NCI-H69 (cell line): ENCODE measurements at regions not wholly inside any gene's neighbourhood (a gene's known extent, or its start where the extent isn't known, plus 50 kb on each side); places are given as distances from the start of the nearest gene placed in this dataset.

Experiments
- DNase-seq: peaks from one replicate; lab custom pipeline; 2025; lab: John Stamatoyannopoulos, UW

DNA sequence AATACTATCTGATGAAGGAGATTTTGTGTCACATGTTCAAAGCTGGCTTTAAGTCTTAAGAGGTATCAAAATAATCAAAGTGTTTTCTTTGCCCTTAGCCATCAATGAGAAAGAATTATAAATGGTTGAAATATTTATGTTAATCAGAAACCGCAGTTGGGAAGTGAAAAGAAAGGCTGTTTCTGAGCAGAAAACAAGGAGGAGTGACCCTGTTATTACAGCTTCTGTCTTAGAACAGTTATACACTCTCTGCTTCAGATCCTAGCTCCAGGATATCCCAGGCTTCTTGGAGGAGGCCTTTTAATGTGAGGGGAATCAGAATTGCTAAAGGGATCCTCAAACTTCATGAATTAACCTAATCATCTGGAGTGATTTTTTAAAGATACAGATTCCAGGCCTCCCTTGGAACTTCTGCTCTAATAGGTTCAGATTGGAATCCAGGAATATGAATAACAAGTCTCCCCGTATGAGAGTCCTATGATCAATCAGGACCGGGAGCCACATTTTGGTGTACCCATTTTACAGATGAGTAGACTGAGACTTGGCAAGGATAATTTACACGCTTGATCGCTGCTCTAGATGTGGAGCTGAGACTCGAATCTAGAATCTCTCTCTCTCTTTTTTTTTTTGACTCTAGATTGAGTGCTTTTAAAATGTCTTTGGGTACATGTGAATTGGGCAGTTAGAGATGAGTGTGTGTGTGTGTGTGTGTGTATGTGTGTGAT is 50.8 kb upstream of the JAG1 start:
- DNase-seq = no peak

DNA sequence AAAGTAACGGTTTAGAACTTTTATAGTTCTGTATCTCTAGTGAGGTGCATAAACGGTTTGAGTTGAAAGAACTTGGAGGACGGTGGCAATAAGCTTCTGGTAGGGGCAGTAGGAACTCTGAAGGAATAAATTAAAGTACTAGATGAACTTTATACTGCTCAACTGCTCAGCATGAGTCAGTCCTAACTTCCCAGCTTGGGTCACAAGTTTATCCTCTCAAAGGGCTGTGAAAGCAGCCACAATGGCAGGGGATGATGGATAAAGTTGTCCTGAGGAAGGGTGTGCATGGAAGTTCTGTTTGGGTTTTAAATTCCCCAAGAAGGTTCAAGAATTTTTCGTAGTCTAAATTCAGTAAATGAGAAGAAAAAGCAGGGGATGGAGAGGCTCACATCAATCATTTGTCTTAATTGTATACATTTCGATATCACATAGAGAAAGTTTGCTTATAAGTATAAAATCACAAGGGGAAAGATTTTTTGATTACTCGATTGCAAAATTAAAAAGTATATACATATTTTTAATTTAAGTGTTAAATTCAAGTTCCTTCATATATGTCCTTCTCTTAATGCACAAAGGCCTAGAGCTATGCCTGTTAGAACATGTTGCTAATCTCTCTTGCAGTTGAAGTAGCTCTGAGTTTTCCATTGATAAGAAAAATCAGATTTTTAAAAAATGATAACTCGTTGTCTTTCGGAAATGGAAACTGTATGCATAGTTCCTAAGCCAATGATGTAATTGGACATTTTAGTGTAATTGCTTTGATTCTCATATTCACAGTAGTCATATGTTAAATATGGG is 55.3 kb upstream of the JAG1 start:
- DNase-seq = no peak

DNA sequence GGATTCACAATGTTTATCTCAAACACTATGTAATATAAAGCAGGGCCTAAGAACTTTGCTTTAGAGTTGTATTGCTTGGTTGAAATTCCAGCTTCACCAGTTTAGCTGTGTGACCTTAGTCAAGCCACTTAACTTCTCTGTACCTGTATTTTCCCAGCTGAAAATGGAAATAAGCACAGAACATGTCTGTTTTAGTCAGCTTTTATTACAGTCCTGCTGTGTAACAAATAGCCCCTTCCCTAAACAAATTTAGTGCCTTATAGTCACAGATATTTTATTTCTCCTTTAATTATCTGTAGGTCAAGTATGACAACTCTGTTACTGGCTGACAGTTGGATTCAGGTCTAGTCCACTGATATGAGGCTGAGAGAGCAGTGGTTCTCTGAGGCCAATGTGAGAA is 56.0 kb upstream of the JAG1 start:
- DNase-seq = no peak

DNA sequence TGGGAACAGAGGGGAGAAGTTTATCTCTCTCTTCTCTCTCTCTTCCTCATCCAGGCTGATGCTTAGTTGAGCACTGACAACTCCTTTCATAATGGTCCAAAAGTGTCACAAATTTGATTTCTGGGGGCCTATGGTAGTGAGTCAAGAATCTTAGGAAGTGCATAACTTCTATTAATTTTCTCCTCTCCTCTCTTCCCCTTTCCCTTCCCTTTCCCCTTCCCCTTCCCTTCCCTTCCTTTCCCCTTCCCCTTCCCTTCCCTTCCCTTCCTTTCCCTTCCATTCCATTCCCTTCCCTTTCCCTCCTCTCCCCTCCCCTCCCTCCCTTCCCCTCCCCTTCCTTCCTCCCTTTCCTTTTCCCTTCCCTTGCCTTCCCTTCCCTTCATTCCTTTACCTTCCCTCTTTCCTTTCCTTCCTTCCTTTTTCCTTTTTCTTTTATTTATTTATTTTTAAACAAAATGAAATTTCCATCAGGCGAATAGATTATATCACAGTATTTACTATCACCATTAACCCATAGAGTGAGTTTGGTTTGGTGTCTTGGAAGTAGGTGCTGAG is 56.9 kb upstream of the JAG1 start:
- no peak for DNase-seq

DNA sequence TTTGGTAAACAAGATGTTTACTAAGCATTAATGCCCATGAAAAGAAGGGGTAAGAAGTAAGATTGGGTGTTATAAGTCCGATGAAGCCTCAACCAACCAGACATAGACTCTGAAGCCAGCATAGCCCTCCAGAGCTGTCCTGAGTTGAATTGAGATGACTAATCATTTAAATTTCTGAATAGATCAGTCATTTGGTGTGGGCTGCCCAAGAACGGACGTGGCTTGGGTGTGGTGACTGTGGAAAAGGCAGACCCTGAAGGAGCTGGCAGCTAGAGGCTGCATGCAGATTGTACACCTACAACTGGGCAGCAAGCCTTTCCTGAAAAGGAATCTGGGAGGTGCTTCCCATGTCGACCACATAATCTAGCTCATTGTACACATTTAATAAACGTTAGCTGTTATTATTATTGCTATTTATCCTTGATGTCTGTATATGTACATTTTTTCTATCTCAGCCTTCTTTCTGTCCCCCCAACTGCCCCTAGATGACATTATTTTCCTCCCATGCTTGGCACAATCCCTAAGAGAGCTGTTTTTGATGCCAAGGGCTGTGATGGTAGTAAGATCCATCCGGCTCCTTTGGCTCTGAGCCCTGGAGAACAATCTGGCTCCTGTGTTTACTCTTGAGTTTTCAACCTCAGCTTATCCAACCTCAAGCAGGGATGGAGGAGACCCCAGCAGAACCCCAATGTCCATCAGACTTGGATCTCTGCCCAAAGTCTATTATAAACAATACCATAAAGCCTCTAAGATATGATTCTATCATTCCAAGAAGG is 57.6 kb upstream of the JAG1 start:
- DNase-seq = no peak

DNA sequence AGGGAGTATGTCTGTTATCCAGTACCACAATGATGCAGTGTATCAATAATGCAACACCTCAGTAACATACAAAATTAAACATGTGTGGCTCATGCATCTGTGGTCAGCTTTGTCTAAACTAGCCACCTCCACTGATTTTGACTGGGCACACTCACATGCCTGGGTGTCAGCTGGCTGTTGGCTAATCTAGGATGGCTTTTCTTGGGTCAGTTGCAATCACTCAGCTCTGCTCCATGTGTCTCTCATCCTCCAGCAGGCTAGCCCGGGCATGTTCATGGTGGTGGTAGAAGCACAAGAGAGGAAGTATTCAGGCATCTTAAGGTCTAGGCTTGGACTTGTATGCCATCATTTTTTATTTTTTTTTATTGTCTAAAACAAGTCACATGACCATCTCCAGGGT is 59.3 kb upstream of the JAG1 start:
- DNase-seq = no peak

DNA sequence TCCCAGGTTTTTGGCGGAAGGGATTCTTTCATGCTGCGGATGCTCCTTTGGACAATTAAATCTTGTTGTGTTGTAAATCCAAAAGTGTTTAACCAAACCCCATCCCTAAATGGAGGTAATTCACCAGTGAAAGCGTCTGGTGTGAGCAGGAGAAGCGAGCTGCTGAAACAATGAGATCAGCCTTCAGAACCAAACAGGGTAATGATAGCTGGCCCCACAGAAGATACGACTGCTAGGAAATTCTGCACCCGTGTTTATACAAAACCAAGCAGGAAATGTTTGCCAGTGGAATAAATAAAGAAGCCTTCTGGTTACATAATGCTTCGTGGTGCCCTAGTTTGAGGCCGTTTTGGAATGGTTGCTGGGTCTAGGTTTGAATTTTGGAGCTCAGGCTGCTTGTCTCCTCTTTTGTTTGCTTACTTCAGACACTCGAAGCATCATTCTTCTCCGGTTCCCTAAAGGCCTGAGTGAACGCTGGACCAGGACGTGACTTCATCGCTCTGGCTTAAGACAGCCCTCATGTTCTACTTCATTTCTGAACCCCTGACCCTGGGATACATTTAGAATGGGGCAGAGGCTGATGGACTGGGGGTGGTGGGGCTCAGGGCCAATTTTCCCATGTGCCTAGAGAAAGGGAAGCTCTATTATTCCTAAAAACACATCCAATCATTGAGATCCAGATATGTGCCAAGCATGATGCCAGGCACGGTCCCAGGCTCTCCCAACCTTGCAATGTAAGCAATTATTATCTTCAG is 61.6 kb upstream of the JAG1 start:
- DNase-seq = no peak

DNA sequence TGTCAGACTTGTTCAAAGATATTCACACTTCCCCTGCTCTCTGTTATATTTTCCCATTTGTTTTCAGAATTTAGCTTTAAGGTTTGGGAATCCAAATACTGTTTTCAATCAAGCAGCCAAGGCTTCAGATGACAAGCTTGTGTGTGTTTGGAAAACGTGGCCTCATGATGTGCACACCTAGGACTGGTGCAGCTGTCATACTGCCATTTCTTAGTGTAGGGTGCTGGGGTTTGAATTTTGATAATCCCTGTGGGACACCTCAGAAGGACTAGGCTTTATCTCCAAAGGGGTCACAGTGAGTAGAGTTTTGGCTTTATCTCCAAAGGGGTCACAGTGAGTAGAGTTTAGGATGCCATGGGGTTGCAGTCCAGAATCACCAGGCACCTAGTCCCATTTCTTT is 65.3 kb upstream of the JAG1 start:
- DNase-seq = no peak

DNA sequence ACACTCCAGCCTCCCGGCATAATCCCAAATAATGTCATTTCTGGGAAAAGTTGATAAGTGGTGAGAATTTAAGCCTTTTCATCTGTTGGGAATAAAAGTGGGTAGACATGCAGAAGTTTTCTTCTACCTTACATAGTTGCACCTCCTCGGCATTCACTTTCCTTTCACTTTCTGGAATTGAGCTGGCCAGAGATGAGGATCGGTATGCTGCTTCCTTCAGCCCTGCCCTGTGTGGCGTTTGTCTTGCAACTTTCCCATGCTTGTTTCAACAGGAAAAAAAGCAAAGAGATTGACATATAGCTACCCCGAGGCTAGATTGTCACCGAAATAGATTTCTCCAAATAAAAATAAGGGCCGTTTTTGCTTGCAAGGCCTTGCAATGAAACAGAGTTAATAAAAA is 65.8 kb upstream of the JAG1 start:
- DNase-seq = no peak

DNA sequence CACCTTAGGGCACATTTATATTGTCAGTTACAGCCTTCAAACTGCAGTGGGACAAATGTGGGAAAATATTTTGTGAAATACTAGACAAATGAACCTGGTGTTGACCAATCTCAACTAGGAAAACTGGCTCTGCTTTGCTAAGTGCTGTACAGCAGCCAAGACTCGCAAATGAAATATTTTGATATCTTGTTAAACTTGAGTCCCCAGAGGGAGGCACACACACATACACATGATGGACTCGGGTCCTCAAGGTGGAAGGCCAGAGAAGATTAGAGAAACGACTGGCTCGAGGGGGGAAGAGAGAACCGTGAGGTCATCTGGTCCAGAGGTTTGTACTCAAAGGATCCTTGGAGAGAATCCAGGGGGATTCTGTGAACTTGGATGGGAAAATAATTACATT is 67.3 kb upstream of the JAG1 start:
- no peak for DNase-seq

DNA sequence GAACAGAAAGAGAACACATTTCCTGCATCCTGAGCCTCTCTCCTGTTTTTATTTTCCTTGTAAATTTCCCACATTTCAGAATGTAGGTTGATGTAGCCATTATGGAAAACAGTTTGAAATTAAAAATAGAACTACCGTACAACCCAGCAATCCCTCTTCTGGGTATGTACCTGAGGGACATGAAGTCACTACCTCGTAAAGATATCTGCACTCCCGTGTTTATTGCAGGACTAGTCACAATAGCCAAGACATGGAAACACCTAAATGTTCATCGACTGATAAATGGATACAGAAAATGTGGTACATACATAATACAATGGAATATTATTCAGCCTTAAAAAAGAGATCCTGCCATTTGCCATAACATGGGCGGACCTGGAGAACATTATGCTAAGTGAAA is 72.0 kb upstream of the JAG1 start:
- DNase-seq = no peak

DNA sequence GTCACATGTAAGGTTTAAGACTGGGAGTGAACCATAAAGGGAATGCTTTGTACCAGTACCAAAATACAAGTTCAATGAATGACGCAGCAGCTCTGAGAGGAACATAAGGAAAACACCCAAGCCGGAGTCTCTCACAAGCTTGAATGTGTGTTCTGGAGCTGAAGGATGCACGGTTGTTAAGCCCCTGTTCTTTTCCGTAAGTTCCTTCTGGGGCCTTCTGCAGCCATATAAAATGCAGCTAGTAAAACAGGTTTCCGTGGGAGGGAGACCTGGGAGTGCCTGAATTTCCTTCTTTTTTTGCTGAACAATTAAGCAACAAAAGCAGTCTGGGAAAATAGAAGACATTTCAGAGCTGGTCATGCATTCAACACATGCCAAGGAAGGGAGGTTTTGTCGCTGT is 73.2 kb upstream of the JAG1 start:
- no peak for DNase-seq

DNA sequence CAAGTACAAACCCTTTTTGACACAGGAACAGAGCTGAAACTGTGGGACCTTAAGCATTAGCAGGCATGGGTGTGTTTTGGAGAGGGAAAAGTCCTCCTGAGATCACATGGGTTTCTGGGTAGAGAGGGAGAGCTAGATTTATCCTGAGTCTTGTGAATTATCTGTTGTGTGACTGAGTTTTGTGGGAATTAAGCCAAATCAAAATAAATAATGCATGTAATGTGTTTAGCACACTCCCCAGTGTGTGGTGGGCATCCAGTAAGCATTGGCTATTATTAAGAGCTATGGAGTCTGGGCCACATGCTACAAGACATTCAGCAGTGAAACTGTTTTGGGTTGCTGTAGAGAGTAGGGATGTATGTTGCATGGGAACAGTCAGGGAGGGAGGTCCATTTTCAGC is 75.3 kb upstream of the JAG1 start:
- no peak for DNase-seq

DNA sequence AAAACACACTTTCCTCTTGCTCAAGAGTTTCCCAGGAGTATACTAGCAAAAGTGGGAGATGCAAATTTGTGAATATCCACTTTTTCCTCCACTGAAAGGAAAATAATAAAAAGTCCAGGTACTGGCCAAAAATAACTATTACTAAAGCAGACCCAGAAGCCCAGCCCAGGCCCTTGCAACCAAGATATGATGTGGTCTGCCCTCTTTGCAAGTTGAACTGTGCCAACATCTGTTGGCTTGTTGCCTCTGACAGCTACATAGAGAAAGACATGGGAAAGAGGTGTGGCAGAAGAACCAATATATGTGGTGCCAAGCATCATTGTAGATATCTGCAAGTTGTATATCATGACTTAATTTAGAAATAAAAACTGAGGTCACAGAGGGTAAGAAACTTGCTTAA is 78.4 kb upstream of the JAG1 start:
- DNase-seq = no peak

DNA sequence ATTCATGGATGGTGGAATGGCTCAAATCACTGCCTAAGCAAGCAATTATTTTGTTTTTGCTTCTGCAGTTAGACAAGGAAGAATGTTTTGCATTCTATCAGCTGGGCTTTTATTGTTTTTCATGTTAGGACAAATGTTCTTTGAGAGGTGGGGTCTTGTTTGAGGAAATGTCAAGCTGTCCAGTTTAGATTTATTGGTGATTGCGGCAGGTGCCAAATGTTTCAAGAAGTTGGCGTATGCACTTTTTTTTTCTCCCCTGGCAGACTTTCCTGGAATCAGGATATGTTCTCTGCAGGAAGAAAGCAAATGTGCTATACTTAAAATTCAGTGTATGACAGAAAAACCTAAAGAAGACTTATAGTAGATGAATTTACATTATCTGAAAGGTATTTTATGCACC is 81.0 kb upstream of the JAG1 start:
- DNase-seq = no peak

DNA sequence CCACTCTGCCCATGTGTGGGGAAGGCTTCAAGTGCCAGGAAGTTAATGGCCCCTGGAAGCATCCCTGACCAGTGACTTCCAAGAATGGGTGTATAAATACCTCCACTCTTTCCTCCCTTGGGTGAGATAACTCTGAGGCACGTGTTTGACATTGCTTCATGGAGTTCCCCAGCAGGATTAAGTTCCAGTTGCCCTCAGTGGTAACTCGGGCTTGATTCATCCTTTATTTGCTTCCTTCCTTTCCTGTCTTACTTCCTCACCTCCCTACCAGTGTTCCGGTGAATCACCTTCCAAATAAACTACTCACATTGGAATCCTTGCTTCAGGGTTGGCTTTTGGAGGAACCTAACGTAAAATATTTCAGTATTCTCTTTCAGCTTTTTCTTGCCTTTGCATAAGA is 84.6 kb upstream of the JAG1 start:
- no peak for DNase-seq

DNA sequence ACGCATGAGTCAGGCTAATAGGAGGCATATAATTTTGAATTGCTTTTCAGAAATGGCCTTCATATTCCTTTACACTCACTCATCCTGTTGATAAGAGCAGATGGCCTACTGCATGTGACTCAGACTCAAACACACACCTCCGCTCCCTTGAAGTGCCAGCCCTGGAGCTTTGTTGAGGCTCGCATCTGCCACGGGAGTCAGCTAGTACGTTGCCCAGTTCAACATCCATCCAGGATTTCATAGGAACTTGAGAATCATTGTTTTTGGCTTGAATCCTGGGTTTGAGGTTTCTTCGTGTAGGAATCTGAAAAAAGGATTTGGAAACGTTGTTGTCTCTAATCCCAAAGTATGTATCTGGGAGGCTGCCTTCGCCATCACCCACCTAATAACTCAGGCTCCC is 87.4 kb upstream of the JAG1 start:
- DNase-seq = no peak

DNA sequence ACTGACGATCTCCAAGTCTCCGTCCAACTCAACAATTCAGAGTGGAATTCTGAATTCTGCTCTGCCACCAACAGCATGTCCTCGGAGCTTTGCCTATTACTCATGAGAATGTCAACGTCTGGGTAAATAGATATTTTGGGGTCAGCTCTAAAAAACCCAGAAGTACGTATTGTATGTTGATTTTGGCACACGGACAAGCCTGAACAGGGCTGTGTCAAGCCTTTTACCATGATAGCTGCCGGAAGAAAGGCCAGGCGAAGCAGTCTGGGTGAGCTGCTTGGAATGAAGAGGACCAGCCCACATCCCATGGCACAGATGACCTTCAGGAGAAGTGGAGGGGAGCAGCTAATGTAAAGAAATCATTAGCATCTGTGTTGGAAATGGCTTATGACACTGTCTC is 88.0 kb upstream of the JAG1 start:
- no peak for DNase-seq

DNA sequence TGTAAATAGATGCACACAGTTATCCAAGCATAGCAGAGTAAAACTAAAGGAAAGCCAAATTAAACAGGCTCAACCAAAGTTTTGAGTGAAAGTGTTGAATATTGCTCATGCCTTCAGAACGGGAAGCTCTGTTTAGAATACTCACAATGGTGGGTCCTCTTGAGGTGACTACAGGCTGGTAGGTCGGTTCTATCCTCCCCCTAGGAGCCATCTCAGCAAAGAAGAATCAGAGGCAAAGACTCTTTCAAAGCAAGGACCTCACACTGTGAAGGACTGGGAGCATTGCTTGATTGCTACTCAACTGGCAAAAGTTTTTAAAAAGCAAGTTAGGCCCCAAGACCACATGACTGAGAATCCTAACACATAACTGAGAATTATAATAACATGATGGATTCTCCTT is 88.4 kb upstream of the JAG1 start:
- DNase-seq = no peak

DNA sequence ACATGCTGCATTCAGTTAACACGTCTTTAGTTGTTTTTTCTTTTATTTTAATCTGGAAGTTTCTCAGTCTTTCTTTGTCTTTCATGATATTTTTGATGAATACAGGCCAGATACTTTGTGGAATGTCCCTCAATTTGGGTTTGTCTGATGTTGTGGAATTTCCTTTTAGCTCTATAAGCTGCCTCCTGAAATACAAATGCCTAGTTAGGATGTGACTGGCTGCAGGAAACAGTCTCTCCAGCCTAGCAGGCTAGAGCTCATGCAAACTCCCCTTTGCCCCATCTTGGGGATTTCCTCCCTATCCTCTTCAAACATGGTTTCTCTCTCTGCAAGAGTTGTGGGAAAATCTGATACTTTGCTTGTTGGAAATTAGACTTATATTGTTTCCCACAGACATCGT is 89.3 kb upstream of the JAG1 start:
- DNase-seq = no peak

DNA sequence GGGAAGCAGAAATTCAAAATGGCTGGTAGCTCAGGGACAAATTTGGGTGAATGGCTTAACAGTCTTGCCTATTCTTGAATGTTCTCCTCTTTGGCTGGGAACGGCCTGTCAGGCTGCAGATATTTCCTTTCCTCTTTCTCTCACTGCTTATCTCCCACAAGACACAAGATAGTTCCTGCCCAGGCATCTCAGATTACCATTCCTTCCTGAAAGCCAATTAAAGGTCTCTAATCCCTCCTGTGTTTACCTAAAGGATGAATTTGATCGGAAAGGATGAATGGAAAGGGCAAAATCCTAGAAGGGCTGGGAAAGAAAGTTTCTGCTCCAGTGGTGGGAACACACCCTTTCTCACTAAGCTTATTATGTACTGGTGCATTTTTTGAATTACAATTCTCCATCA is 95.9 kb upstream of the JAG1 start:
- DNase-seq = no peak

DNA sequence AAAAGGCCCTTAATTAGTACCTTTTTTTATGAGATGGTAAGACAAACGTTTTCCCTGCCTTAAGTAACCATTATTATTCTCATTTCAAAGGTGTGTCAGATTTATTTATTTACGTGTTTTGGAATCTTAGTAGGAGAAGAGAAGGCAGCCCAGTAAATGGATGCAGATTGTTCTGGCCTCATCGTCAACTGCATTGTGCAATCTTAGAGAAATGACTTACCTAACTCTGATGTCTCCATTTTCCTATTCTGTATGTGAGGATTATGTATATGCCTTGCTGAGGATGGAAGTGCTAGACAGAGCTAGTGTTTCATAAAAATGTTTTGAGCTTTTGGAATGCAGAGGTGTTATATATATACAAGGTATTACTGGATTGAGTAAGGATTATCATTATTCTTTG is 97.0 kb upstream of the JAG1 start:
- no peak for DNase-seq
